Stomach (tissue), 8 donors: ENCODE measurements at regions not wholly inside any gene's neighbourhood (a gene's known extent, or its start where the extent isn't known, plus 50 kb on each side); places are given as distances from the start of the nearest gene placed in this dataset.
"Not testable (repeated sequence)": the region's sequence is repeated elsewhere in the genome, so short reads cannot be mapped to it uniquely, and the experiment has no call there.

Experiments used
- DNase-seq, 2 donors: peaks; one replicate each; pipeline versions ENCODE4 v3.0.0 to v3.0.0-alpha.2; 2013 to 2019
- H3K27ac ChIP-seq, 5 donors: fragments of 200-600 bp in 4 of 5; sonication (generic) in 4 of 5; one replicate each; pipeline ENCODE4 v1.5.1; 2013 to 2019; ENCODE audit warnings: mild to moderate bottlenecking in 1 of 5, moderate library complexity in 1 of 5
- H3K27me3 ChIP-seq, 3 donors: fragments of 200-600 bp; sonication (generic); one replicate each; pipeline ENCODE4 v1.5.1; 2017 to 2019; ENCODE audit warnings: mixed run types in 1 of 3
- H3K36me3 ChIP-seq, 4 donors: fragments of 200-600 bp; sonication (generic); 1 replicate in 3 of 4; 2 replicates in 1 of 4; pipeline ENCODE4 v1.5.1; 2016 to 2019
- H3K4me1 ChIP-seq, 4 donors: fragments of 200-600 bp; sonication (generic); one replicate each; pipeline ENCODE4 v1.5.1; 2016 to 2019
- H3K4me3 ChIP-seq, 4 donors: fragments of 200-600 bp; sonication (generic) in 3 of 4; one replicate each; pipeline ENCODE4 v1.5.1; 2016 to 2019; ENCODE audit warnings: mild to moderate bottlenecking in 1 of 4
- H3K9me3 ChIP-seq, 4 donors: fragments of 200-600 bp; sonication (generic); one replicate each; pipeline ENCODE4 v1.5.1; 2016 to 2019
- CTCF ChIP-seq, 7 experiments: fragments of 450-650 bp in 4 of 7; fragments of 200-600 bp in 3 of 7; sonication (generic) in 3 of 7; IDR thresholded peaks; one replicate each; pipeline ENCODE4 v1.5.1; 2016 to 2019; ENCODE audit warnings: antibody characterized with exemption in 7 of 7, control low read depth in 2 of 7, mild to moderate bottlenecking in 1 of 7
- EP300 ChIP-seq: sonication (generic); formaldehyde crosslinking; IDR thresholded peaks from one replicate; pipeline ENCODE4 v1.6.1; 2017; ENCODE audit warnings: antibody characterized with exemption
- POLR2A ChIP-seq, 4 donors: fragments of 450-650 bp; IDR thresholded peaks; one replicate each; pipeline ENCODE4 v1.6.1; 2016; ENCODE audit warnings: antibody characterized with exemption in 4 of 4, control low read depth in 2 of 4, mild to moderate bottlenecking in 1 of 4, moderate library complexity in 1 of 4
- POLR2AphosphoS5 ChIP-seq, 3 donors: sonication (generic); formaldehyde crosslinking; IDR thresholded peaks; one replicate each; pipeline ENCODE4 v1.6.1; 2016; ENCODE audit warnings: antibody characterized with exemption in 3 of 3
- WGBS, 5 donors: extraction: QIAGEN DNeasy Blood & Tissue Kit in 3 of 5; methylation state at CpG; one replicate each; pipeline versions ENCODE4 v1.1.5 to v1.1.7; 2013 to 2018; 5-methylcytosine and 5-hydroxymethylcytosine counted together
- intact Hi-C: fragments of 100-400 bp; cut with DNase I; formaldehyde crosslinking; loops from one replicate; pipeline ENCODE4 v1.15.1; 2023; ENCODE audit warnings: low total_unique reads
- donor health status: healthy with polysubstance abuse.
- donor health status: Bipolar disorder and iron deficiency.
- donor health status: healthy.

- intact Hi-C loops, result no loop called here
- H3K36me3 ChIP-seq, result no peaks in the 10 kb centered on the region
- no peaks in the 10 kb centered on the region for H3K4me1 ChIP-seq
- no peak overlapping the region for H3K4me3 ChIP-seq
- no peak for DNase-seq
- no peaks in the 10 kb centered on the region for H3K9me3 ChIP-seq
- no peak for TF ChIP-seq POLR2A (IDR thresholded peaks at IDR 0.05)
- H3K27me3 ChIP-seq, result no peaks in the 10 kb centered on the region
- no peak overlapping the region for H3K27ac ChIP-seq
Measured at GRCh38 chr13:82976499-82976898, 905.8 kb downstream of the SLITRK1 start.

GRCh38 chr13:82963226-82964099 is 918.8 kb downstream of the SLITRK1 start:
- WGBS, 5 donors, result 39 to 53% (median 48%) methylated on average over 7 of the region's 7 CpGs
- Histone ChIP-seq H3K4me3 (no peak overlapping the region), H3K4me1 (no peaks in the 10 kb centered on the region), H3K9me3 (peaks cover 0 to 4% (median 0%) of the 10 kb centered on the region in 4 donors), H3K27ac (no peak overlapping the region), H3K27me3 (no peaks in the 10 kb centered on the region), H3K36me3 (no peaks in the 10 kb centered on the region)
- TF ChIP-seq POLR2A (IDR thresholded peaks at IDR 0.05) (no peak), POLR2AphosphoS5 (IDR thresholded peaks at IDR 0.05) (no peak), CTCF (IDR thresholded peaks at IDR 0.05) (no peak), EP300 (no peak)
- no peak for DNase-seq
- intact Hi-C loops, result no loop called here

- TF ChIP-seq POLR2A (IDR thresholded peaks at IDR 0.05) (no peak), POLR2AphosphoS5 (IDR thresholded peaks at IDR 0.05) (no peak), CTCF (IDR thresholded peaks at IDR 0.05) (no peak), EP300 (no peak)
Measured at GRCh38 chr13:82962397-82962796, 919.9 kb downstream of the SLITRK1 start.

GRCh38 chr13:82961757-82962156 is 920.5 kb downstream of the SLITRK1 start:
- H3K36me3 ChIP-seq, result no peaks in the 10 kb centered on the region
- DNase-seq, result no peak

More at GRCh38 chr13:82962397-82962796, 919.9 kb downstream of the SLITRK1 start:
- no peaks in the 10 kb centered on the region for H3K27me3 ChIP-seq
- H3K27ac ChIP-seq, result no peak overlapping the region
- H3K36me3 ChIP-seq, result no peaks in the 10 kb centered on the region
- H3K4me1 ChIP-seq, result no peaks in the 10 kb centered on the region
- H3K9me3 ChIP-seq, result peaks cover 0 to 4% (median 0%) of the 10 kb centered on the region in 4 donors
- no peak for DNase-seq
- no peak overlapping the region for H3K4me3 ChIP-seq
- intact Hi-C loops, result no loop called here
- WGBS, 5 donors, result 25 to 44% (median 30%) methylated on average over 3 of the region's 3 CpGs

GRCh38 chr13:82952336-82952735 is 929.9 kb downstream of the SLITRK1 start:
- H3K4me3 ChIP-seq, H3K27ac ChIP-seq, intact Hi-C loops, H3K4me1 ChIP-seq, H3K27me3 ChIP-seq, H3K36me3 ChIP-seq, DNase-seq: not testable (repeated sequence)
- 68 to 84% (median 77%) methylated on average over 5 to 6 of the region's 6 CpGs for WGBS, 5 donors
- peaks cover 0 to 12% (median 7%) of the 10 kb centered on the region in 4 donors for H3K9me3 ChIP-seq

More at GRCh38 chr13:82961757-82962156, 920.5 kb downstream of the SLITRK1 start:
- TF ChIP-seq EP300 (no peak), CTCF (IDR thresholded peaks at IDR 0.05) (no peak), POLR2A (IDR thresholded peaks at IDR 0.05) (no peak)
- H3K9me3 ChIP-seq, result peaks cover 0 to 4% (median 0%) of the 10 kb centered on the region in 4 donors
- no peak overlapping the region for H3K27ac ChIP-seq
- no peaks in the 10 kb centered on the region for H3K4me1 ChIP-seq
- WGBS, 5 donors, result 88 to 98% (median 95%) methylated on average over 1 of the region's 1 CpG
- no peaks in the 10 kb centered on the region for H3K27me3 ChIP-seq
- intact Hi-C loops, result no loop called here
- no peak overlapping the region for H3K4me3 ChIP-seq
